Fibroblast of lung (primary cell): ENCODE measurements at regions not wholly inside any gene's neighbourhood (a gene's known extent, or its start where the extent isn't known, plus 50 kb on each side); places are given as distances from the start of the nearest gene placed in this dataset.

Experiments
- CTCF ChIP-seq, 2 donors: IDR thresholded peaks in 1 of 2; conservative IDR thresholded peaks in 1 of 2; 1 replicate in 1 of 2; 2 replicates in 1 of 2; pipeline ENCODE4 v1.5.1; 2011 to 2012; ENCODE audit warnings: low read length in 2 of 2, control low read depth in 1 of 2, inconsistent platforms in 1 of 2, low read depth in 1 of 2, mild to moderate bottlenecking in 1 of 2
- EZH2 ChIP-seq: IDR thresholded peaks from 2 replicates; pipeline ENCODE4 v1.5.1; 2012; ENCODE audit warnings: low read length, control low read depth, mild to moderate bottlenecking; ENCODE audit errors: missing control alignments

- no peak for TF ChIP-seq CTCF (conservative IDR thresholded peaks at IDR 0.05 in 1 of 2, IDR thresholded peaks at IDR 0.05 in 1 of 2; ENCODE audit: low read depth in 1 of 2, low read length in 2 of 2)
- no peak for TF ChIP-seq EZH2
Measured at GRCh38 chr7:115232041-115232440, 310.1 kb downstream of the MDFIC start.
